ENCODE measurements at regions not wholly inside any gene's neighbourhood (a gene's known extent, or its start where the extent isn't known, plus 50 kb on each side); places are given as distances from the start of the nearest gene placed in this dataset.
A peak's percentile ranks its signal among the peaks of the same experiment; 100 is the strongest.

DNA sequence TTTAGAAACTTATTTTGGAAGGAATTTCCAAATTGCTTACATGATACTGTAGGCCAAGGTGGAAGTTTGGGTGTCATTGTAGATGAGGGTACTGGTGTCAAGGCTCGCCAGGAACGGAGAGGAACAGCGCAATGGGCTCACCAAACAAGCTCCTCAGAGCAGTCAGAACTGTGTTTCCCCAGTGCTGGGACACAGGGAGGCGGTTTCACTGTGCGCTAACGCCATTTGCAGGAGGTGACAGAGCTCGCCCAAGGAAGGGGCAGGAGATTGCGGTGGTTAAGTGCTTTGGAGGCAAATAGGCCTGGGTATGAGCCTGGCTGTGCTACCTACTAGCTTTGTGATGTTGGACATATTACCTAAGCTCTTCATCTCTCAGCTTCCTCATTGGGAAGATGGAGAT is 57.3 kb downstream of the HHEX start:
- in situ Hi-C loops (cut with MboI; ENCODE audit: low sequenced_read_pairs) = no loop called here

DNA sequence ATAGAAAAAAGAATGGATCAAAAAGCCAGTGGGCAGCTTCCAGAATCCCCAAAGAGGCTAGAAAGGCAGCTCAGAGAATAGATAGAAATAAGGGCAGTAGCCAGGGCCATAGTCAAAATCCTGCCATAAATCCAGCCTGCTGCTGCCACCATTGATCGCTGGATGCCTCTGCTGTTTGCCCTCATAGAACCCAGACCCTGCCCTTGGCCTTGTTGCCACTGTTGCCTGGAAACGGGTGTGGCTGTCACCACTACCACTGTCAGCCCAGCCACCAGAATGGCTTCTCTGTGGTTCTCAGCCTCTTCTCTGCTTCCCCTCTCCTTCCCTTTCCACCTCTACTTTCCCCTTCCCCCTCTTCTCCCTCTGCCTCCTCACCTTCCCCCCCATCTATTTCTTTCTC is 57.8 kb downstream of the HHEX start:
- peaks cover 10% of the 10 kb centered on the region; the same call in 1 of the 2 replicates for H3K27me3 ChIP-seq (ENCODE audit: low read depth)
- no peak for DNase-seq (ENCODE audit: low spot score in 2 of 2)
- no peaks in the 10 kb centered on the region for H3K36me3 ChIP-seq (replicated peaks)
- in situ Hi-C loops (cut with MboI; ENCODE audit: low sequenced_read_pairs) = no loop called here
- no peak overlapping the region for H3K4me3 ChIP-seq
- H3K4me1 ChIP-seq = peaks cover 8% of the 10 kb centered on the region
- no peaks in the 10 kb centered on the region for H3K9me3 ChIP-seq

More for the DNA sequence above, 57.3 kb downstream of the HHEX start:
- Histone ChIP-seq H3K9me3 (no peaks in the 10 kb centered on the region), H3K4me1 (peaks cover 8% of the 10 kb centered on the region), H3K4me3 (no peak overlapping the region), H3K27me3 (ENCODE audit: low read depth) (peaks cover 10% of the 10 kb centered on the region; the same call in 1 of the 2 replicates), H3K36me3 (replicated peaks) (no peaks in the 10 kb centered on the region)
- no peak for DNase-seq (ENCODE audit: low spot score in 2 of 2)

DNA sequence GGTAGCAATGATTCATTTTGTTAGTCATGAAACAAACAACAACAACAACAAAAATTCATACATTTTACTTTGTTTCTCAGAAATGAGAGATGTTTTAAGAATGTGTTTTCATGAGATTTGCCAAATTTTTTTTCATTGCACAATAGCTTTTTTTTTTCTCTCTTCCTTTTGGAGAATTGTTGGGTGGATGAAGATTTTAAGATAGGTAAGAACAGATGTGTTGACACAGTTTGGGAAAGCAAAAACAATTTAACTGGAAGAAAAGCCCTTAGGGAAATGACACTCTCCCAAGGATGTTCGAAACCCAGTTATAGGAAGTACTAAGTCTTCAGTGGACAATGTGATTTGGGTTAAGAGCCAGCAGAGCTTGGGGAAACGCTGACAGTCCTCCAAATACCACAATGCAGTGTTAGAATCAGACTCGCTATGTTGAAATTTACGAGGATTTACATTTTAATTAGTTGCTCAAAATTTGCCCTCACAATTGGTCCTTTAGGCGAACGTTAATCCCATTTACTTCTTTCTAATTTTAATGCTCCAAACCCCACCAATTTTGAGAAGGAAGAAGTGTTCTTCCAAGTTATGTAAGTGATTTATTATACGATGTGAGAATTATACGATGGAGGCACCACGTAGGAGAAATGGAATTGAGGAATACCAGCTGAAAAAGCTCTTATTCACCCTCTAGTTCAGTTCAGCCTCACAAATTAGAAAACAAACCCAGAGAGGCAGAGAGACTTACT is 61.2 kb downstream of the HHEX start:
- Histone ChIP-seq H3K36me3 (replicated peaks) (no peaks in the 10 kb centered on the region), H3K9me3 (no peaks in the 10 kb centered on the region), H3K4me3 (no peak overlapping the region), H3K27me3 (ENCODE audit: low read depth) (peaks cover 10% of the 10 kb centered on the region; the same call in 1 of the 2 replicates), H3K4me1 (peaks cover 8% of the 10 kb centered on the region)
- DNase-seq (ENCODE audit: low spot score in 2 of 2) = peak; percentile 21 to 80
- in situ Hi-C loops (cut with MboI; ENCODE audit: low sequenced_read_pairs) = no loop called here

DNA sequence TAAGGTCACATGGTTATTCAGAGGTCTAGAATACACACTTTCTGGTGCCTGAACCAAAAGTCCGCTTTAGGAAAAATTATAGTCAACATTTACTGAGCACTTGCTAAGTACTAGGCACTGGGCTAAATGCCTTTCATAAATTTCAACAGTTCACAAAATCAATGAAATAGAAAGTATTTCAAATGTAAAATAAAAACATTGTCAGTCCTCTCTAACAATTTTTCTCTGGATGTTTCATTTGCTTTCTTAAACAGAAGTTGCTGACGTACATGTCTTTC is 61.7 kb downstream of the HHEX start:
- H3K4me3 ChIP-seq = no peak overlapping the region
- peaks cover 10% of the 10 kb centered on the region; the same call in 1 of the 2 replicates for H3K27me3 ChIP-seq (ENCODE audit: low read depth)
- H3K9me3 ChIP-seq = no peaks in the 10 kb centered on the region
- in situ Hi-C loops (cut with MboI; ENCODE audit: low sequenced_read_pairs) = no loop called here
- H3K4me1 ChIP-seq = peaks cover 8% of the 10 kb centered on the region
- H3K36me3 ChIP-seq (replicated peaks) = no peaks in the 10 kb centered on the region
- DNase-seq (ENCODE audit: low spot score in 2 of 2) = no peak

DNA sequence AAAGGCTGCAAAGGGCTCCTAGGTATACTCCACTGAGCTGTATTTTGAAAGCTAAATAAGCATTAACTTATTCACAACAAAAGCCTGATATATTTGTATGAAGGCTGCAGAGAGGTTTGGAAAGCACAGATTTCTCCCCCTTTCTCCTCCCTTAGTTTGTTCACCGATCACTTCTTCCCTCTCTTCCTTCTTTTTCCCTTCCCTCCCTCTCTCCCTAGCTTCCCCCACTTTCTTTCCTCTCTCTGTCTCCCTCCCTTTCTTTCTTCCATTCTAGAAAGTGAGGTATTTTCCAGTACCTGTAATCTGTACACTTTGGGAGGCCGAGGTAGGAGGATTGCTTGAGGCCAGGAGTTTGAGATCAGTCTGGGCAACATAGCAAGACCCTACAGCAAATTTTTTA is 62.1 kb downstream of the HHEX start:
- Histone ChIP-seq H3K36me3 (replicated peaks) (no peaks in the 10 kb centered on the region), H3K27me3 (ENCODE audit: low read depth) (peaks cover 10% of the 10 kb centered on the region; the same call in 1 of the 2 replicates), H3K4me3 (no peak overlapping the region), H3K4me1 (peaks cover 8% of the 10 kb centered on the region), H3K9me3 (no peaks in the 10 kb centered on the region)
- in situ Hi-C loops (cut with MboI; ENCODE audit: low sequenced_read_pairs) = no loop called here
- DNase-seq (ENCODE audit: low spot score in 2 of 2) = no peak

DNA sequence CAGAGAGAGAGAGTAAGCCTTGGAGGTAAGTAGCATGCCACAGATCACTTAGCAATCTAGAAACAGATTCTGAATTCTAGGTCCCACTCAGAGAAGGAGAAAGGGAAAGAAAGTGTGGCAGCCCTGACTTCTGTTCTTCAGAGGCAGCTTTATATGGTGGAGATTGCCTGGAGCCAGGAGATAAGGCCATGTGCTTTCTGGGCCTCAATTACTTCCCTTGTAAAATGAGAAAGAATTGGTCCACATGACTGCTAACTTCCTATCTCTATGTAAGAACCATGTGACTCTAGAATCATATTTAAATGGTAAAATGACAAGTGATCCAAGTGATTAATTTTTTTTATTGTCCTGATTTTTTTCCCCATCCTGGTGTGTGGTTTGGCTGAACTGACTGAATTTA is 64.1 kb downstream of the HHEX start:
- Histone ChIP-seq H3K4me3 (no peak overlapping the region), H3K4me1 (peaks cover 8% of the 10 kb centered on the region), H3K9me3 (no peaks in the 10 kb centered on the region), H3K36me3 (replicated peaks) (no peaks in the 10 kb centered on the region), H3K27me3 (ENCODE audit: low read depth) (peaks cover 5% of the 10 kb centered on the region; the same call in 1 of the 2 replicates)
- in situ Hi-C loops (cut with MboI; ENCODE audit: low sequenced_read_pairs) = no loop called here
- no peak for DNase-seq (ENCODE audit: low spot score in 2 of 2)

DNA sequence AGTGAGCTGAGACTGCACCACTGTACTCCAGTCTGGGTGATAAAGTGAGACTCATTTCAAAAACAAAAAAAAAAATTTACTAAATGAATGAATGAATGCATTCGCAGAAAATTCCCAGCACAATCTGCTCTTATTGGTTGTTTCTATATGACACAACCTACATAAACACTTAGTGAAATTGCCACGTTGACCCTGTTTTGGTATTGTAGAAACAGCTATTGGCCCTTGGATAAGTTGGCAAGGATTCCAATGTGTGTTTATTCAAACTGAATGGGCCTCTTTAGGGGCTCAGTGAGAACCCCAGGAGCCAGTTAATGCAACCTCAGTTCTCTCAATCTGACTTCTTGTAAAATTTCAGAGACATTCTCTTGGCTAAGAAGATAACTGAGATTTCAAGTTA is 66.0 kb downstream of the HHEX start:
- Histone ChIP-seq H3K9me3 (no peaks in the 10 kb centered on the region), H3K27me3 (ENCODE audit: low read depth) (no peaks in the 10 kb centered on the region), H3K4me1 (peaks cover 8% of the 10 kb centered on the region), H3K4me3 (no peak overlapping the region), H3K36me3 (replicated peaks) (no peaks in the 10 kb centered on the region)
- in situ Hi-C loops (cut with MboI; ENCODE audit: low sequenced_read_pairs) = no loop called here
- no peak for DNase-seq (ENCODE audit: low spot score in 2 of 2)

DNA sequence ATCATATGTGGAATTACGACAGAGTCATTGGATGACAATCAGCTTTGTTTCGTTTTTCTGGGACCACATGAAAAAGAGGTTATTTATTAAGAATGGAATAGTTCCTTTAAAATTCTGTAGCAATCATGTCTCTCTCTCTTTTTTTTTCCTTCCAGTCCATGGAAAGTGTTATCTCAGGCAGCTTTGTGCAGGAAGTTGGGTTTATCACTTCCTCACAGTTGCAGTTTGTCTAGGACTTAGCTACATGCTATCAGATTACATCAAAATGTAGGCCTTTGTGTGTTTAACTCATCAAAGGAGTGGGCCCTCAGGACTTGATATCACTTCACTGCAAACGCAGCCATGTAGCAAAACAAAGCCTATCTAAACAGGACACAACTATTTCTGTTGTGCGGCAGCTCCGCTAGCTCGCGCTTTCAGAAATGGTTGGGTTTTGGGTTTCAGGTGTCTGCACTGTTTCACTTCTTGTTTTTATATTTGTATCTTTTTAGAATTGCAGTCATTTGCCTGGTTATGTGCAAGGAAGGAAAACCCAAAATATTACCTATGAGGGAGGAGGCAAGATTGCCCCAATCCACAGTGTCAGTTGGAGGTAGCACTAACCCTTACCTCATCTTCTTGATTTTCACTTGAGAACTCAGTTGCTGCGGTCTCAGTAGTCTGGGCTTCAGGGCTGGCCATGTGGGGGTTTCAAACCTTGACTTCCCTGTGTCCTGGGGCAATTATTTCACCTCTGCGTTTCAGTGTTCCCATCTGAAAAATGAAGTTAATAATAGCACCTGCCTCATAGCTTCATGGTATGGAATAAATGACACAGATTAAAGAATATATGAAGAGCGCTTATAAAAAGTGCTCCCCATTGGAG is 66.7 kb downstream of the HHEX start:
- H3K9me3 ChIP-seq = no peaks in the 10 kb centered on the region
- no peak overlapping the region for H3K4me3 ChIP-seq
- no peaks in the 10 kb centered on the region for H3K27me3 ChIP-seq (ENCODE audit: low read depth)
- H3K36me3 ChIP-seq (replicated peaks) = no peaks in the 10 kb centered on the region
- no peak for DNase-seq (ENCODE audit: low spot score in 2 of 2)
- in situ Hi-C loops (cut with MboI; ENCODE audit: low sequenced_read_pairs) = no loop called here
- peaks cover 2% of the 10 kb centered on the region for H3K4me1 ChIP-seq

DNA sequence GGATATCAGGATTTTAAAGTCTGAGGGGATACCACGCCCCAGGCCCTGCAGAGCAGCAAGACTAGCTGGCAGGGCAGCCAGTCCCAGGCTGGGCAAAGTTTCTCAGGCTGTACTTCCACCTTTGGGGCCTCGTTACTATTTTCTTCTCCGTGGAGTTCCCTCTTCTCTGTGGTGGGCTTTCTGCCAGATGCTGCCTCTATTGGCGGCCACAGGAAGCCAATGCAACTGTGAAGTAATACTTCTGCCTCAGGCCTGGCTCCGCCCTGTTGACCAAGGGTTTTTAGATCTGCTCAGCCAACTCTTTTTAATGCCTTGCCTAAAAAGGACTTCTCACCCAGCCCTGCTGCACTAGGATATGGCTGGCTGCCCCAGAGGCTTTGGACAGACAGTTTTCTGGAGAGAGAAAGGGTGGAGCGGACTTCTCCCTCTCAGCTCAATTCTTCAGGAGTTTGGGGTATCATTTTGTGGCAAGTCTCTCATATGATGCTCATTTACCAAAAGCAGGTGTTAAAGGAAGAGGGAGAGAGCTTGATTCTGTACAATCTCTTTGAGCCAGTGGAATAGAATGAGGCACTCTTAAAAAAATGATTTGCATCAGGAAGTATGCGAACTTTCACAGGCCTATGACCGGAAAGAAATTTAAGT is 67.4 kb downstream of the HHEX start:
- DNase-seq (ENCODE audit: low spot score in 2 of 2) = peak; percentile 11 to 62
- in situ Hi-C loops (cut with MboI; ENCODE audit: low sequenced_read_pairs) = no loop called here
- Histone ChIP-seq H3K4me1 (no peaks in the 10 kb centered on the region; the same call in 1 of the 2 replicates), H3K9me3 (no peaks in the 10 kb centered on the region), H3K4me3 (no peak overlapping the region), H3K36me3 (replicated peaks) (no peaks in the 10 kb centered on the region), H3K27me3 (ENCODE audit: low read depth) (no peaks in the 10 kb centered on the region)

DNA sequence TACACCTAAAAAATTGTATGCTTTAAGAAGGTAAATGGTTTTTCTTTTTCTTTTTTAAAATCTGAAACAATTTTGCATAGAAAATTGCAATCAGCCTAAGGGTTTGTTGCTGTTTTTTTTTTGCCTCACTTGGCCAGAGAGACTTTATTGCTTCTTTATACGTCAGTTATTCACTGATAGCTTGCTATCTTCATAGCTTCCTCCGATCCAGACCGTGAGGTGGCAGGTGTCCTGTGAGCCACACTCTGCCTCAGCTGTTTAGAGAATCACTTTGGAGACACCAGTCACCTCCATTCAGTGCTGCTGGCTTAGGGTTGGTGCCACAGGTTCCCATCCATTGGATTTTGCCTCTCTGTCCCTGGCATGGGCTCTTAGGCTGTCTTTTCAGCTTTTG is 68.0 kb downstream of the HHEX start:
- DNase-seq (ENCODE audit: low spot score in 2 of 2) = no peak
- no peaks in the 10 kb centered on the region for H3K36me3 ChIP-seq (replicated peaks)
- in situ Hi-C loops (cut with MboI; ENCODE audit: low sequenced_read_pairs) = no loop called here
- H3K27me3 ChIP-seq (ENCODE audit: low read depth) = no peaks in the 10 kb centered on the region
- H3K4me3 ChIP-seq = no peak overlapping the region
- no peaks in the 10 kb centered on the region; the same call in 1 of the 2 replicates for H3K4me1 ChIP-seq
- no peaks in the 10 kb centered on the region for H3K9me3 ChIP-seq

DNA sequence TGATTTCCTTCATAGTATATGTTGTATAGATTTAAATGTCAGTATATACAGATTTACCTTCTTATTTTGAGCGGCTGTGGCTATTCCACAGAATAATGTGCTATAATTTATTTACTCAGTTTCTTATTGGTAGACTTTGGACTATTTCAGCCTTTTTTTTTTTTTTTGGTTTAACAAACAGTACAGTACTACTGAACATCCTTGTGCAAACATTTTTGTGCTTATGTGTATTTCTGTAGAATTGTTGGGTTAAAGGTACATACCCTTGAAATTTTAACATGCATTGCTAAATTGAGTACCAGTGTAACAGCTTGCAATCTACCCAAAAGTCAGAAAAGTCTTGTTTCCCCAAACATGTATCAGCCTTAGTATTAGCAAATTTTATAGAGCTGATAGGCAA is 68.8 kb downstream of the HHEX start:
- Histone ChIP-seq H3K27me3 (ENCODE audit: low read depth) (no peaks in the 10 kb centered on the region), H3K4me1 (no peaks in the 10 kb centered on the region; the same call in 1 of the 2 replicates), H3K4me3 (no peak overlapping the region), H3K36me3 (replicated peaks) (no peaks in the 10 kb centered on the region), H3K9me3 (no peaks in the 10 kb centered on the region)
- in situ Hi-C loops (cut with MboI; ENCODE audit: low sequenced_read_pairs) = no loop called here
- DNase-seq (ENCODE audit: low spot score in 2 of 2) = no peak

DNA sequence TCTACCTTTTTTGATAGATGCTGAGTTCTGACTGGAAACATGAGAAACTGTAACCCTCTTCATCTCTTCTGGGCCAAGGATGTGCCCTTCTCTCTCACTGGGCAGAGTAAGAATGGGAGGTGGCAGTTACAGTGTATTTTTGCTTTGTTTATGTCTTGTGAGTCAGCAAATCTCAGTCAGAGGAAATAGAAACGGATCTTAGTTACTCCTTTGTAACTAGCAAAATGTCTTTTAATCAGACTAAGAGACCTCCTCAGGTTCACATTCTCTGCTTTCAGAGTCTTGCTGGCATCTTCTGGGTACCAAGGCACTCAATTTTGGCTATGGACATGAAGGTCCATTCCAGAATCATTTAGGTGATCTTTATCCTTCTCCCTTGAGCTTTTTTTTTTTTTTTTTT is 70.9 kb downstream of the HHEX start:
- no peak for DNase-seq (ENCODE audit: low spot score in 2 of 2)
- Histone ChIP-seq H3K9me3 (no peaks in the 10 kb centered on the region), H3K27me3 (ENCODE audit: low read depth) (no peaks in the 10 kb centered on the region), H3K36me3 (replicated peaks) (no peaks in the 10 kb centered on the region), H3K4me3 (no peak overlapping the region), H3K4me1 (no peaks in the 10 kb centered on the region; the same call in 1 of the 2 replicates)
- in situ Hi-C loops (cut with MboI; ENCODE audit: low sequenced_read_pairs) = no loop called here

DNA sequence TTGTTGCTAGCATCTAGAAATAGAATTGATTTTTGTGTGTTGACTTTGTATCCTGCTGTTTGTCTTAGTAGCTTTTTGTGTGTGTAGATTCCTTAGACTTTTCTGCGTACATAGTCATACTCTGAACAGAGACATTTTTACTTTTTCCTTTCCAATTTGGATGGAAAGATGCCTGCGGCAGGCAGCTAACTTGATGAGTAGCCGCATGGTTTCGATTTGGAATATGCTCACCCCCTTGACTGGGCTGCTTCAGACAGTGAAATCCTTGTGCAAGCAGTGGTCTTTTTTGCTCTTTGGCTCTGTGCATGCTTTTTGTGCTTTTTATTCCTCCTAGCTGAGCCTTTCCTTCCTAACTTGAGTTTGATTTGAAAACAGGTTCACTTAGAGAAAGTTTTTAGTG is 71.8 kb downstream of the HHEX start:
- no peaks in the 10 kb centered on the region for H3K36me3 ChIP-seq (replicated peaks)
- H3K9me3 ChIP-seq = no peaks in the 10 kb centered on the region
- no peak overlapping the region for H3K4me3 ChIP-seq
- no peaks in the 10 kb centered on the region for H3K27me3 ChIP-seq (ENCODE audit: low read depth)
- H3K4me1 ChIP-seq = no peaks in the 10 kb centered on the region
- in situ Hi-C loops (cut with MboI; ENCODE audit: low sequenced_read_pairs) = no loop called here
- no peak for DNase-seq (ENCODE audit: low spot score in 2 of 2)

DNA sequence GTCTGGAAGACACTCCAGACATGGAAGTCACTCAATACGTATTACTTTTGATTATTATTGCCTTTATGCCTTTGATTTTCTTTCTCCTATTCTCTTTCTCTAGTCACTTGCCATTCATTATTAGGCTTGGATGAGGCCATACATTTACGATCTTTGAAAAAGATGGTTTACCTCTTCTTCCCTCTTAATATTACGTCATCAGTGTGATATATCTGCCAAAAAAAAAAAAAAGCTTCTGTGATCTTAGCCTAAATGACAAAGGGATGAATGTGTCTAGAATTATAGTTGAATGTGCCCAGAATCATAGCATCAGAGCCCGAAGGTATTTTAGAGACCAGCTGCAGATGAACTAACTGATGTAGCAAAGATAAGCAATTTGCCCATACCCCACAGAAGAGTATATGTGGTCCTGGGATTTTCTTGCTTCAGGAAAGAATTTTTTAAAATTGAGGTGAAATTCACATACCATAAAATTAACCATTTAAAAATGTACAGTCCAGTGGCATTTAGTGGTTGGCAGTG is 73.9 kb downstream of the HHEX start:
- H3K36me3 ChIP-seq (replicated peaks) = no peaks in the 10 kb centered on the region
- H3K27me3 ChIP-seq (ENCODE audit: low read depth) = no peaks in the 10 kb centered on the region
- no peak overlapping the region for H3K4me3 ChIP-seq
- no peaks in the 10 kb centered on the region for H3K4me1 ChIP-seq
- in situ Hi-C loops (cut with MboI; ENCODE audit: low sequenced_read_pairs) = no loop called here
- no peaks in the 10 kb centered on the region for H3K9me3 ChIP-seq
- no peak for DNase-seq (ENCODE audit: low spot score in 2 of 2)

Measured in HAP-1 (cell line).